Loucy (cell line): ENCODE measurements at regions not wholly inside any gene's neighbourhood (a gene's known extent, or its start where the extent isn't known, plus 50 kb on each side); places are given as distances from the start of the nearest gene placed in this dataset.

ENCODE experiments used
- EZH2phosphoT487 ChIP-seq: fragments of 200-600 bp; IDR thresholded peaks from 2 replicates; pipeline ENCODE4 v1.6.1; 2018; ENCODE audit warnings: antibody characterized with exemption, mild to moderate bottlenecking, moderate library complexity, borderline replicate concordance
- TF ChIP-seq, protein P1 (sequence below): fragments of 200-600 bp; sonication (generic); conservative IDR thresholded peaks from 2 replicates; pipeline ENCODE4 v1.5.1; 2014; ENCODE audit warnings: mild to moderate bottlenecking, antibody characterized with exemption, low read length

DNA sequence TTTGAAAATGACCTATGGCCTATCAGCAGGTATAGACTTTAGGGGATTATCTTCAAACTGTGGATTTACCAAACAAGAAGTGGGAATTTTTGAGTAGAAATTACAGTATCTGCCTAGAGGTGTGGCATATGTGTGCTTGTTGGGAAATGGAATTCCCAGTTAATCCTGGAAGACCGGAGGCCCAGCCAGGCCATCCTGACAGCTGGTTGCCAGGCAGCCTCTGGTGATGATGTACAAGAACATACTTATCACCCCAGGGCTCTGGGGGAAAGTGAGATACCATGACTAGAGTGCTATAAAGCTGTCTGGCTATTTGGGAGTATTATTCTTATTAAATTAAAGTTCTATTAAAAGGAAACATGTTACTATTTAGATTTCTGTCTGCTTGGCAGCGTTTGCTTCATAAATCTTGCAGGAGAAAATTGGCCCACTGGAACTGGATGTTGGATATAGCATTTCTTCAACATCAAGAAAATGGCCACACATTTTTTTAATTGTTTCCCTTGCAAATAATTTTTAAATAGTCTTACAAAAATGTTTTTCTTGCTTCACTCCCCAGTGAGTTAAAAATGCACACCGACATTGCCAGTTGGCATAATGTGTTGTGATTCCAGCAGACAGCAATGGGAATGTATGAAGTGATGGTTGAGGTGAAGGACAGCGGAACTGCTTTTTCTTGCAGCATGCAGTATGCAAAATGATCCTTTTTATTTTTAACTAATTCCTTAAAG lies 187.8 kb downstream of the MYLK4 start:
- TF ChIP-seq, protein P1, sequence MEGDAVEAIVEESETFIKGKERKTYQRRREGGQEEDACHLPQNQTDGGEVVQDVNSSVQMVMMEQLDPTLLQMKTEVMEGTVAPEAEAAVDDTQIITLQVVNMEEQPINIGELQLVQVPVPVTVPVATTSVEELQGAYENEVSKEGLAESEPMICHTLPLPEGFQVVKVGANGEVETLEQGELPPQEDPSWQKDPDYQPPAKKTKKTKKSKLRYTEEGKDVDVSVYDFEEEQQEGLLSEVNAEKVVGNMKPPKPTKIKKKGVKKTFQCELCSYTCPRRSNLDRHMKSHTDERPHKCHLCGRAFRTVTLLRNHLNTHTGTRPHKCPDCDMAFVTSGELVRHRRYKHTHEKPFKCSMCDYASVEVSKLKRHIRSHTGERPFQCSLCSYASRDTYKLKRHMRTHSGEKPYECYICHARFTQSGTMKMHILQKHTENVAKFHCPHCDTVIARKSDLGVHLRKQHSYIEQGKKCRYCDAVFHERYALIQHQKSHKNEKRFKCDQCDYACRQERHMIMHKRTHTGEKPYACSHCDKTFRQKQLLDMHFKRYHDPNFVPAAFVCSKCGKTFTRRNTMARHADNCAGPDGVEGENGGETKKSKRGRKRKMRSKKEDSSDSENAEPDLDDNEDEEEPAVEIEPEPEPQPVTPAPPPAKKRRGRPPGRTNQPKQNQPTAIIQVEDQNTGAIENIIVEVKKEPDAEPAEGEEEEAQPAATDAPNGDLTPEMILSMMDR, result no peak
- no peak for TF ChIP-seq EZH2phosphoT487
